Stimulated activated CD8-positive, alpha-beta memory T cell treated with anti-CD3 and anti-CD28 coated beads, Interleukin-4, amount 100 ng/mL, for 1 hour (primary cell): ENCODE measurements at regions not wholly inside any gene's neighbourhood (a gene's known extent, or its start where the extent isn't known, plus 50 kb on each side); places are given as distances from the start of the nearest gene placed in this dataset.
"Not testable (repeated sequence)": the region's sequence is repeated elsewhere in the genome, so short reads cannot be mapped to it uniquely, and the experiment has no call there.

Source experiments
- DNase-seq, 2 donors: peaks; one replicate each; pipeline ENCODE4 v3.0.0-alpha.2; 2020; ENCODE audit warnings: low read depth in 2 of 2, low spot score in 1 of 2

DNA sequence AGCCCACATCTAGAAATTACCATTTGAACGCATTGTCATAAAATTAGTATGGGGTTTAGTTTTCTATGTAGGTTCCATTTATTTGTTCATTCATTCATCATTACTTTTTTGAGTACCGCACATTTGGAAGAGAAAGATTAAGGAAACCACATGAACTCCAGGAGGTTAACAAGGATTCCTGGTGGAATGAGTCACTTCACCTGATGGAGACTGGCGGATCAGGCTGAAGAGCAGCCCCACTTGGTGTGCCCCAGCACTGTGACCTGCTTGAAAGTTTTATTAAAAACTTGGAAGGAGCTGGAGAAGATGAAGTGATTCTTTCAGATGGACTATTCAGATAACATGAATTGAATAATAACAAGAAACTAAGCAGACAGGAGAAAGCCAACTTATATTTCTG is 293.6 kb upstream of the CDH11 start:
- no peak for DNase-seq

DNA sequence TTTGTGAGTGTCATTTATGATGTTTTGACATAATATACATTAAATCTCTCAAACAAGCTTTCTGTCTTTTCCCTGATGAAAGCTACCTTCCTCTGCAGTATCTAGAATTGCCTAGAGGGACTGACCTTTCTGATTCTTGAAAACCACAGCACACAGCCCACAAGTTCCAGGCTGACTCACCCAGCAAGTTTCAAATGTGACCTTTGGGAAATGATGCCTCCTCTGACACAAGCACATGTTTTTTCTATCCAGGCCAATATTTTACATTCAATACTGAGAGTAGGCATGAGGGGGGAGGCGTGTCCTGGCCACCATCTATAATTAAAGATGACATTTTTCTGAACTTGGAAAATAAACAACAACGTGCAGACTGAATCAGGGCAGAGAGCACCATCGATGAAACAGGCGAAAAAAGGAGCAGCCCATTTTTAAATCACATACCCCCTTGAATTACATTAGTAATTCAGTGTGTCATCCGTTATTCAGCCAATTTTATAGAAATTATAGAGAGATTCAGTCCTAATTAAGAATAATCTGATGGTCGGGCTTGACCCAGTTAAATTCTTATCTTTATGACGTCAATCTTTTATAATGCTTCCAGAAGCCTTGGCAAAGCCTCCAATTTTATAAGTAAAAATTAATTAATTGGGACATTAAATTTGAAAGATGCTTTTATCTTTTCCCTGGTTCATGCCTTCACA is 292.6 kb upstream of the CDH11 start:
- no peak for DNase-seq

DNA sequence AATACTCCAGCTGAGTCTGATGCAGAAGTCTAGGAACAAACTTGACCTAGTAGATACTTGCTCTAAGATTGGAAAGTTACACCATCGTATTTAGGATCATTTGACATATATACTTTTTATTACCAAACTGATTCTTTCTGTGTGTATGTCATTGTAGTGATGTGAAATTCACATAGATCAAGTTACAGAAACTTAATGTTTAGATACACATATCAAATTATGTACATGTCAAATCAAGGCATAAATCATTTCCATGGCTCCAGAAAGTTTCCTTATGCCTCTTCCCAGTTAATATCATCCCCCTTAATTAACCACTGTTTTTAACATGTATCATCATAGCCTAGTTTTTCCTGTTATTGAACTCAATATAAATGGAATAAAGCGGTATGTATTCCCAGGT is 292.0 kb upstream of the CDH11 start:
- no peak for DNase-seq

DNA sequence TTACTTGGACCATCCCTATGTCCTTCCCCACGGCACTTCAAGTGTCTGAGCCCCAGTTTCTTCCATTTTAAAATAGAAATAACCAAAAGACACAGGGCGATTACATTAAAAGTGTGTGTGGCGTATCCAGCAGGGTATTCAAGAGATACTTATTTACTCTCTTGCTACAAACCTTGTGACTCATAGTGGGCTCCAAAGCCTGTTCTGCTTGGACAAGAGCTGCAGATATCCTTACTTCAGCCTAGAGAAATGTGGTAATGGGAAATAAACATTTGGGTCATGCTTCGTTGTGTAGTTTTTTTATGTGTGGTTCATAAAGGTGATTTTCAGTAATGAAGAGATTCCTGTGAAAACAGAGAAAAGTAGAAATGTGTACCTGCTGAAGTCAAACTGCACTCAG is 288.9 kb upstream of the CDH11 start:
- DNase-seq: no peak

DNA sequence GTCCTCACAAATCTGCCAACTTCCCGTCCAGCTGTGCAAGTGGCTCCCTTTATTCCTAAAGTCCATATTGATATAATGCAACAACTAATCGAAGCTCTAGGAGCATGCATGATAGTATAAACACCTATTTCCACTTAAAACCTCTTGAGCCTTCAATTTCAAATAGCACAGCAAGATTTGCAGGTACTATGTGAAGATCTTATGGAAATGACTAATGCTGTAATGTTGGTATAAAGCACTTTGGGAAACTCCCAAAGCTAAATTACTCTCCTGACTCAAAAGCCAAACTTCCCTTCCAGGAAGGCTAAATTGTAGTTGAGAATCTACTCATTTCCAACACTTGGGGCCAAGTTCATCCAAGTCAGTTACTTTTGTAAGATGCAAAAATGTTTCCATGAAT is 287.6 kb upstream of the CDH11 start:
- no peak for DNase-seq

DNA sequence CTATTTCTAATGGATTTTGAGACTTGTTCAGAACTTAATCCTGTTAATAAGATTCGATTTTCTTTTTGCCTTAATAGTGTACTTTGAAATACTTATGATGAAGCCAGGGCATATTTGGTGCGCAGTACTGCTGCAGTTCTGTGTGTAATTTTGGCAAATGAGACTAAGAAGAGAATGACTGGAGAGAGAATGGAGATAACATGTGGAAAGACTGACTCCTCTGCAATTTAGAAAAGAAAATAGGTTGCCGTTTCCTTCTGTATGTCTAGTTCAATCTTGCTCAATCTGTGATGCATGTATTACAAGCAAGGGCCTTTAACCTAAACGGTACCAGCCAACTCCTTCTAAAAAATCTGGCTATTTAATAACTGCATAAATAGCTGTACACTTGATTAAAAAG is 285.1 kb upstream of the CDH11 start:
- DNase-seq: no peak

DNA sequence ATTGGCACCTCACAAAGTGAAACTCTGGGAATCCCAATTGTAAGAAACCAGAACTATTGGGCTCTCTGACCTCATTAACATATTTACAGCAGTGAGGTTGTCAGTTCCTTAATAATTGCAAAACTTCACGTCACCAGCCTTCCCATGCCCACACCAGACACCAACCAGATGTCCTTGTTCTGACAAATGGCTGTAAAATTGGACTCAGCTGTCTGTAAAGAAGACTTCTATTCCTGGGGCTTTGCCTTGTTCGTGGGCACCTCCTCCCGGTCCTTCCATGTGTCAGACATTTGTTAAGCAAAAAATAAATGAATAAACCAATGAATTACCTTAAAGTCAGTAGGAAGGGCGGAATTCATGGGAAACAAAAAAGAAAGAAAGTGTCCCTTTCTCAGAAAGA is 284.3 kb upstream of the CDH11 start:
- DNase-seq: no peak

DNA sequence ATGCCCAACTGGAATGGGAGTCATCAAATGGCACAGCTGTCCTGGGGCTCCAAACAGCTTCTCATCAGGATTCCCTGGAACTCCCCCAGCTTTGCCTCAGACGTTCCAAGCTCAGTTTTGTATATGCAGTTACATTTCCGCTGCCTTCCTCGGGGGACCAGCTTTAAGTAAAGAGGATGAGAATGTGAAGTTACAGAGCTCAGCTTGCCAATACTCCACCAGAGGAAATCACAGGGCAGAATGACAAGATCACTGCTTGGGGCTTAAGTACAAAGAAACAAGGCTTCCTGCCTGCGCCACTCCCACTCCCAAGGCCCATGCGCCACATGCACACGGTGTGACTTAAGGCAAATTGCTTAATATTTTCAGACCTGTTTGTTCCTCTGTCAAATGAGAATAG is 272.4 kb upstream of the CDH11 start:
- no peak for DNase-seq

DNA sequence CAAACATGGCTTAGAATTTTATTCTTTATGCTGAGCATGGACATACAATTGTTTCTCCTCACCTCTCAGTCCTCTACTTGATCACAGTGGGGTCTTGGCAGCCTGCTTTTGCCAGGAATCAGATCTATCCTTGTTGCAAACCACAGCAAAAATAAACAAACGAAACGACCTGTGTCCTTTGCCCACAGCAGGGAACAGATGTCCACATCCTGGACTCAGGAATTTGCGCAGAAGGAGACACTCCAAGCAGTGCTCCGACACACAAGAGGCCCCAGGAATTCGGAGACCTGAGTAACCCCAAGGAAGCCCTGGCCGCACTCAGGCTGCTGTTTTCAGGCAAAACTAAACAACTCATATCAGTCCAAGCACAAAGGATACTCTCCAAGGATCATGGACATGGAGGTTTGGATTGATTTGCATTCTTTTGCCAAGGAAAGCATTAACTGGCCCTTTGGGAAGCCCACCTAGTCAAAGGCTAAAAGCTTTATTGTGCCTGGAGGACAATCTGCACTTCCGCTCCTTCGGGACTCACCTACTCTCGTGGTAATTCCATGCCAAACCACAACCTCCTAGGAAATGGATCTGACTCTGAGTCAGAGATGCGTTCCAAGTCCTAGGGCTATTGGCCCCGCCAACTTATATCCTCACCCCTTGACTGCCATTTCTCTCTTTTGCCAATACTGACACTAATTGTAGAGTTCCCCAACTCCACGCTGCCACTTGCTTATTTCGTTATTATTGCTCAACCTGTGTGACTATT is 271.1 kb upstream of the CDH11 start:
- DNase-seq: no peak

DNA sequence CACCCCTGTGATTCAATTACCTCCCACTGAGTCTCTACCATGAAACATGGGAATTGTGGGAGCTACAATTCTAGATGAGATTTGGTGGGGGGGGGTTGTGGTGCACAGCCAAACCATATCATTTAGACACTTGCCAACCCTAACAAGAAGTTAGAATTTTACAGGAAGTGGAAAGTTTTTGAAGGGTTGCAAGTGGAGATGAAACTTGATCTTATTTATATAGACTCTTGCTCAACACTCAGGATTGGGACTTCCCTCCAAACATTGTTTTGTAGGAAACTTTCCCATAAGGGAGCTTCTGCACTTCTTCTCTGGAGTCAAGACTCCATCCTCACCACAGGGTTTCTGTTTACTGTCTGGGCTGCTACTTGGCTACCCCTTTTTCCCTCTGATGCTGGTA is 266.7 kb upstream of the CDH11 start:
- DNase-seq: no peak

DNA sequence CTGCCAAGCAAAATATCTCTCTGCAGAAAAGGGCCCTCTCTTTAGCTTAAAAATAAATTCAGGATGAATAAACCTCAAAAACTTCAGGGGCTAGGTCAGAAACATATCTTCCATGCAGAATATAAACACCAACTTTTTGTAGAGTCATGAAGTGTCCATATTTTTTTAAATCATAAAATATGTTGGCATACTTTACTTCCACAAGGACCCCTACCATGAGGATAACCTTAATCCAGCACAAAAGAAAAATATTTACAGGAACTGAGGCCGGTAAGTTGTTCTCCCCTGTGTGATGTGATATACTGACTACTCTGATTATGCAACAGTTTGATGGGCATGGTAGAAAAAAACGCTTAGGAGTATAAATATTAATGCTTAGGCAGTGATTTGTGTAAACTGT is 264.8 kb upstream of the CDH11 start:
- no peak for DNase-seq

DNA sequence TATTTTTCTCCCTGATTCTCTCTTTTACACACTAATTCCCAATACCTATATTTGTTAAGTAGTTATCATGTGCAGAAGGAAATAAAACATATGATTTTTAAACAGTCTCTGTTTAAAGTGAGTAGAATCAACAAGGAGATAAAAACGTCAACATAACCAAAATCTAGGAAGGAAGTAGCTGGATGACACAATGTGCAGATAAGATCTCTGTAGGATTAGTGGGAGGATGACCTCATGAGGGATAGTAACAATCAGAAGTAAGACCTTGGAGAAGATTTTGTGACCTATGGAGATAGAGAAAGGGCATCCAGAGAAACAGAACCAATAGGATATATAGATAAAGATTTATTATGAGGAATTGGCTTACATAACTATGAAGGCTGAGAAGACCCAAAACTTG is 262.6 kb upstream of the CDH11 start:
- no peak for DNase-seq

DNA sequence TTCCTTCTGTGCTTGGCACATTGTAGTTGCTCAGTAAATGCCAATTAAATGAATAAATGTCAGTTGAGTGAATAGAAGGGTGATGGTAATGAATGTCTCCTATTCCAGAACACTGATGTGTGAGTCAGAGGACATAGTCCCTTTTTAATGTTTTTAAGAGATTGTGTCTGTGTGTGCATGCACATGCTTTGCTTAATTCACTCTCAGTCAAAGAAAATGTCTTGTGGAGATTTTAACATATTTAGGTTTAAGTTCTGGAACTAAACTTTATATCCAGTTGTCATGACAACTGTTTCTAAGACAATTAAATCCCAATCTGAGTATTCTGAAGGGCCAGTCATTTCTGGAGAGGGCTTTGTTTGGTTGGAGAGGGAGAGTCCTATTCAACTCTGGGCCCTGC is 255.3 kb upstream of the CDH11 start:
- DNase-seq: no peak

DNA sequence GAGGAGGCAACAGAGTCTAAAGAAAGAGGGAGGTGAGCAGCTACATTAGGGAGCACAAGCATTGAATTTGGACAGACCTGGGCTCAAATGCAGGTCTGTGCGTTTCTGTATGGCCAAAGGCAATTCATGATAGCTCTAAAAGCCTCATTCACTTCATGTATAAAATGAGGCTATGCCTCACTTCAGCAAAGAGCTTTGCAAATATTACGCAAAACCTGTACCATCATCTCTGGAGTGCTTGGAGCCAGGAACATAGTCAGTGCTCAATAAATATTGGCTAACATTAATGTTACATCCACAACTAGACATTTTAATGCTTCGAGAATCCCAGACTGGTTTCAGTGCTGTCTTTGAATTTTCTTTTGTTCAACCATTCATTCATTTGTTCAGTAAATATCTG is 254.7 kb upstream of the CDH11 start:
- DNase-seq: no peak

DNA sequence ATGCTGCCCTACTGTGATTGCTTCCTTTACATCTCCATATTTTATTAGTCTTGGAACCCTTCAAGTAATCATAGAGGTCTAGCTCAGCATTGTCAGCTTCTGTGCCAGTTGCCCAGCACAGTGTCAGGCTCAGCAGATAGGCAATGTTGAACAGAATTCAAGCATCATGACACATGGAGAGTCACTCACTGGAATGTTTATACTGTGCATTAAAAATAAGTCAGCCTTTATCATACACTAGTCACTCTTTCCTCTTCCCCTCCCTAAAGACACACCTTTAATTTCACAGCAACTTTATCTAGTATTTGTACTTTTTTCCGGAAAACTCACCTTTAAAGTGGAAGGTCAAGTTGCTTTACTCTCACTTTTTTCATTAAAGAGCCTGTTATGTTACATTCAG is 253.8 kb upstream of the CDH11 start:
- DNase-seq: no peak

DNA sequence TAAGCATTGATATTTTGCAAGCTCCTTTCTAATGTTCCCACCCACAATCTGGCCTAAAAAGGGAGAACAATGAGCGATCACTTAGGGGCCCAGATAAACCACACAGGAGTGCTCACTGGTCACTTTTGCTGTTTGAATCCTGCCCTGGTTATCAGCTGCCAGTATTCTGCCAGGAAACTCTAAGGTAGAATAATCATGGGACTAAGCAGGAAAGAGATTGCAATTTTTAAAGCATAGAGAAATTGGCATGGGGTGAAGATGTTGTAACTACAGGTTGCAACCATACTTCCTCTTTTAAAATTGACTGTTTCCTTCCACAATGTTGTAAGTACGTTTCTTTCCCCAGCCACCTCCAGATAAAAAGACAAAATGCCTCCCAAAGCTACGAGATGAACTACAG is 251.2 kb upstream of the CDH11 start:
- no peak for DNase-seq

DNA sequence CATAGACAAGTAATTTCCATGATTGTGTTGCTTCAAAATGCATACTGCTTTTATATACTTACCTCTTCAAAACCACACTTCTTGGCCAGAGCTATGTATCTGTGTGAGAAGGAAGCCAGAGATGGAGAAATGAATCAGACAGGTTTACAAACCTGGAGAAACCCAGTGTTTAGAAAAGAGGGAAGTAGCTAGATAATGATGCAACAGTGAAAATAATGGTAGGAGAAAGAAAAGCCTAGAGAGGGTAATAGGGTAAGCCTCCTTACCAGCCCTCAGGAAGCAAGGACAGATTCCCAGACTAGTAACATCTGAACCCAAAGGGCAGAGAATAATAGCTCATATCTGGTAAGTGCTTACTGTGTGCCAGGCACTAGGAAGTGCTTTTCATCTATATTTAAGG is 250.3 kb upstream of the CDH11 start:
- DNase-seq: no peak

DNA sequence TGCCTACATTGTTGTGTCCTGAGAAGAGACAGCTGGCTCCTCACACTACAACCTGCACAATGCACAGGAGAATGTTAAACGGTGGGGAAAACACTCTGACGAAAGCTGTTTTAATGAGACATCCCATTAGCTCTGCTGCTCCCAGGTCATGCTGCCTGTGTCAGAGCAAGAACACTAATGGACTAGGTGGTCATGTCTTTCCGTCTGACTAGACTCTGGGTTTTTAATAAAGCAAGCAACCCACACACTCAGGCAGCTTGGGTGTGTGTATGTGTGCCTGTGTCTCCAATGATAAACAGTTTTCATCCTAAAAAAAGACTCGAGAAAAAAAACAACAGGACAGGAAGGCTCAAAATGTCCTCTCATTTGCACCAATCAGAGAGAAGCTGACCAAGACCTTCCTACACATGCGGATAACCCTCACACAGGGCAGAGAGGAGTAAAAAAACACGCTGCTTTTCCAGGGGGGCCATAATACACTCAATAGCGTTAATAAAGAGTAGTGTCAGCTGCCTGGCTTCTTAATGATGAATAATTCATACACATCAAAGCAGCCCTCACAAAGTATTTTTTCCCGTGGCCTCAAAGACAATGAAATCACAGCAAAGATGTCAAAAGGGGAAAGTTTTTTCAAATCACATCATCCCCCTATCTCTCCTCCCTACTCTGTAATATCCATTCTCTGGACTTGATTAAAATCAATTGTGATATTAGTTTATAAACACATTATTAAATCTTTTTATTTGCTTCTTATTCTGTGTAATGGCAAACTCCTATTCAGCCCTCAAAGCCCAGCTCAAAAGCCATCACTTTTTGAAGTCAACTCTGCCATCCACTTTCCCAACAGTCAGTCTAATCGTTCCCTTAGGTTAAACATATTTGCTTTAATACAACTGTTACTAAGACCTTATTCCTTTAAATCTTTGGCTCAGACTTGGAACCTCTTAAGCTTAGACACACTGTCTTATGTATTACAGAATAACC is 244.2 kb upstream of the CDH11 start:
- DNase-seq: no peak

DNA sequence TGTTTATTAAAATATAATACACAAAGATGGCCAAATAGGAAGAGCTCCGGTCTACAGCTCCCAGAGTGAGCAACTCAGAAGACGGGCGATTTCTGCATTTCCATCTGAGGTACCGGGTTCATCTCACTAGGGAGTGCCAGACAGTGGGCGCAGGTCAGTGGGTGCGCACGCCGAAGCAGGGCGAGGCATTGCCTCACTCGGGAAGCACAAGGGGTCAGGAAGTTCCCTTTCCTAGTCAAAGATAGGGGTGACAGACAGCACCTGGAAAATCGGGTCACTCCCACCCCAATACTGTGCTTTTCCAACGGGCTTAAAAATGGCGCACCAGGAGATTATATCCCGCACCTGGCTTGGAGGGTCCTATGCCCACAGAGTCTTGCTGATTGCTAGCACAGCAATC is 234.9 kb upstream of the CDH11 start:
- DNase-seq: not testable (repeated sequence)

DNA sequence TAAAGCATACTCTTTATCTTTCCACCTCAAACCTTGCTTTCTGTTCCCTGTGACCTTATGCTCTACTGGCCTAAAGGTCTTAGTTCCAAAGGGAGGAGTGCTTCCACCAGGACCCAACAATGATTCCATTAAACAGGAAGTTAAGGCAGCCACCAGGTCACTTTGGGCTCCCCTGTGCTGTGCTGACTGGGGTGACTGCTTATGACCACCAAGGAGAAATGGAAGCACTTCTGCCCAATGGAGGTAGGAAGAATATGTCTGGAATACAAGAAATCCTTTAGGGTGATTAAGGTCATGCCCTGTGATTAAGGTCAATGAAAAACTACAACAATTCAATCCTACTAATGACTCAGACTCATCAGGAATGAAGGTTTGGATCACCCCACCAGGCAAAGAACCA is 233.8 kb upstream of the CDH11 start:
- no peak for DNase-seq

DNA sequence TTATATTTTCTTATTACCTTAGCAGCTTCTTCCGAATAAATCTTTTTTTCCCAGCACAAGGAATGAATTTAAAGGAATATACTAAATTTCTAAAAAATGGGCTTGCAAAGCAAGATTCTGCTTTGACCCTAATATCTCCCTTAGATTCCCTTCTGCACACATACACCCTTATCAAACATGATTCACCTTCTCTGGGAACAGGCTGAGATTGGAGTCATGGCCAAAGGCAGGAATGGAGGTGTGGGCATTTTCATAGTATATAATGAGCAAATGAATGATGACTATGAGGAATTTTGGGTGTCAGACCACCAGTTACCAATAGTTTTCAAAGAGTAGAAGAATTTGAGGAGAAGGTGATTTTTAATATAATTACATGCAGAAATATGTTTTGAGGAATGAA is 231.3 kb upstream of the CDH11 start:
- no peak for DNase-seq

DNA sequence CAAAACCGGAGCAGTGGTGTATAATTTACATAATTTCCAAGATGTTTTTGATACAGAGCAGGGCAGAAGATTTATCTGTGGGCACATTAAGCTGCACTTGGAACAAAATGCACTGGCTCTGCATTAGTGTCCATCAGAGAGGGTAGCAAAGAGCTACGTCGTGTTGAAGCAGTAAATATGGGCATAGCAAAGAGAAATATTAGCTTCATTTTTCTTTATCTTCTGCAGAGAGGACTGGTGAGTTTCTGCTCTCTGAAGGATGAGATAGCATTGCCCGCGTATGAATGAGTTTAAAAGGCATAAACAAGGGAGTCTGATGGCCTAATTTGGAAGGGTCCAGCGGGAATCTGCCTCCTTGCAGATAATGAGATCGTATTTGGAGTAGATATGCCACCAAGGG is 227.8 kb upstream of the CDH11 start:
- DNase-seq: no peak
